ENCODE measurements at regions not wholly inside any gene's neighbourhood (a gene's known extent, or its start where the extent isn't known, plus 50 kb on each side); places are given as distances from the start of the nearest gene placed in this dataset.

- BruUV-seq (replicated peaks), result no TSS peak
- H3K4me1 ChIP-seq (ENCODE audit: control insufficient read depth, insufficient read depth, low read length), result no peaks in the 10 kb centered on the region
- no peak for DNase-seq (ENCODE audit: low read depth, low spot score)
- H3K9ac ChIP-seq (ENCODE audit: control insufficient read depth, insufficient read depth, low read length), result no peak overlapping the region
- H3K79me2 ChIP-seq (ENCODE audit: control insufficient read depth, insufficient read depth, low read length), result no peaks in the 10 kb centered on the region
- in situ Hi-C loops (cut with MboI), result no loop called here
- SMC1A ChIA-PET (ENCODE audit: uncharacterized antibody, unreplicated experiment), result no interaction called here
- RAD21 ChIA-PET (ENCODE audit: unreplicated experiment), result no interaction called here
- TF ChIP-seq STAT1 (conservative IDR thresholded peaks at IDR 0.05) (no peak), FOS (IDR thresholded peaks at IDR 0.05; ENCODE audit: borderline replicate concordance, extremely low read depth, insufficient read length) (no peak), SIX5 (IDR thresholded peaks at IDR 0.05; ENCODE audit: low read depth, low read length, severe bottlenecking) (no peak), REST (IDR thresholded peaks at IDR 0.05; ENCODE audit: low read depth, low read length) (no peak), RCOR1 (conservative IDR thresholded peaks at IDR 0.05; ENCODE audit: low read depth, low read length) (no peak), RBBP5 (conservative IDR thresholded peaks at IDR 0.05) (no peak), RB1 (IDR thresholded peaks at IDR 0.05; ENCODE audit: borderline replicate concordance) (no peak), CEBPB (IDR thresholded peaks at IDR 0.05; ENCODE audit: borderline replicate concordance in 1 of 2, low read depth in 2 of 2, low read length in 2 of 2) (no peak)
- TF ChIP-seq, protein P1, sequence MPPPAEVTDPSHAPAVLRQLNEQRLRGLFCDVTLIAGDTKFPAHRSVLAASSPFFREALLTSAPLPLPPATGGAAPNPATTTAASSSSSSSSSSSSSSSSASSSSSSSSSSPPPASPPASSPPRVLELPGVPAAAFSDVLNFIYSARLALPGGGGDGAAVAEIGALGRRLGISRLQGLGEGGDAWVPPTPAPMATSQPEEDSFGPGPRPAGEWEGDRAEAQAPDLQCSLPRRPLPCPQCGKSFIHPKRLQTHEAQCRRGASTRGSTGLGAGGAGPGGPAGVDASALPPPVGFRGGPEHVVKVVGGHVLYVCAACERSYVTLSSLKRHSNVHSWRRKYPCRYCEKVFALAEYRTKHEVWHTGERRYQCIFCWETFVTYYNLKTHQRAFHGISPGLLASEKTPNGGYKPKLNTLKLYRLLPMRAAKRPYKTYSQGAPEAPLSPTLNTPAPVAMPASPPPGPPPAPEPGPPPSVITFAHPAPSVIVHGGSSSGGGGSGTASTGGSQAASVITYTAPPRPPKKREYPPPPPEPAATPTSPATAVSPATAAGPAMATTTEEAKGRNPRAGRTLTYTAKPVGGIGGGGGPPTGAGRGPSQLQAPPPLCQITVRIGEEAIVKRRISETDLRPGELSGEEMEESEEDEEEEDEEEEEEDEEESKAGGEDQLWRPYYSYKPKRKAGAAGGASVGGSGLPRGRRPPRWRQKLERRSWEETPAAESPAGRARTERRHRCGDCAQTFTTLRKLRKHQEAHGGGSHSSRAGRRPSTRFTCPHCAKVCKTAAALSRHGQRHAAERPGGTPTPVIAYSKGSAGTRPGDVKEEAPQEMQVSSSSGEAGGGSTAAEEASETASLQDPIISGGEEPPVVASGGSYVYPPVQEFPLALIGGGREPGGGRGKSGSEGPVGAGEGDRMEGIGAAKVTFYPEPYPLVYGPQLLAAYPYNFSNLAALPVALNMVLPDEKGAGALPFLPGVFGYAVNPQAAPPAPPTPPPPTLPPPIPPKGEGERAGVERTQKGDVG (CRISPR knock-in tag; IDR thresholded peaks at IDR 0.05), result no peak
- TF ChIP-seq, protein P2, sequence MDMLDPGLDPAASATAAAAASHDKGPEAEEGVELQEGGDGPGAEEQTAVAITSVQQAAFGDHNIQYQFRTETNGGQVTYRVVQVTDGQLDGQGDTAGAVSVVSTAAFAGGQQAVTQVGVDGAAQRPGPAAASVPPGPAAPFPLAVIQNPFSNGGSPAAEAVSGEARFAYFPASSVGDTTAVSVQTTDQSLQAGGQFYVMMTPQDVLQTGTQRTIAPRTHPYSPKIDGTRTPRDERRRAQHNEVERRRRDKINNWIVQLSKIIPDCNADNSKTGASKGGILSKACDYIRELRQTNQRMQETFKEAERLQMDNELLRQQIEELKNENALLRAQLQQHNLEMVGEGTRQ (IDR thresholded peaks at IDR 0.05; ENCODE audit: borderline replicate concordance, low read depth, low read length), result no peak
- intact Hi-C loops (cut with micrococcal nuclease; ENCODE audit: unreplicated experiment), result no loop called here
- CTCF ChIA-PET, result no interaction called here
- no peak for FAIRE-seq
- POLR2A ChIA-PET, result no interaction called here
- no peak overlapping the region for H2AFZ ChIP-seq (ENCODE audit: control insufficient read depth, low read depth, low read length)
- H3K4me2 ChIP-seq (ENCODE audit: control insufficient read depth, insufficient read depth), result no peak overlapping the region
- H3K4me3 ChIP-seq, result no peak overlapping the region
- no peaks in the 10 kb centered on the region for H3K36me3 ChIP-seq (ENCODE audit: control insufficient read depth in 2 of 2, insufficient read depth in 2 of 2, low read length in 1 of 2)
- H3K27ac ChIP-seq (ENCODE audit: control insufficient read depth, insufficient read depth), result no peak overlapping the region
- ATAC-seq, result no peak
- no peaks in the 10 kb centered on the region for H4K20me1 ChIP-seq (ENCODE audit: control insufficient read depth, insufficient read depth)
- no peaks in the 10 kb centered on the region for H3K9me3 ChIP-seq (replicated peaks; ENCODE audit: control insufficient read depth, insufficient read depth, low read length)
- H3K27me3 ChIP-seq (replicated peaks in 1 of 2; ENCODE audit: control insufficient read depth in 2 of 2, insufficient read depth in 2 of 2, low read length in 1 of 2), result no peaks in the 10 kb centered on the region
Measured at GRCh38 chr9:13902286-13903066, 411.5 kb downstream of the NFIB start.
